ENCODE measurements at regions not wholly inside any gene's neighbourhood (a gene's known extent, or its start where the extent isn't known, plus 50 kb on each side); places are given as distances from the start of the nearest gene placed in this dataset.
"Not testable (repeated sequence)": the region's sequence is repeated elsewhere in the genome, so short reads cannot be mapped to it uniquely, and the experiment has no call there.

- DNase-seq, result peak in 31 of 56 donors; percentile 1 to 59 (median 17)
These were observed 297.9 kb upstream of the AMIGO2 start for GRCh38 chr12:47377414-47378221.

- DNase-seq, result peak in 1 of 56 donors; percentile 5
These were observed 297.2 kb upstream of the AMIGO2 start for GRCh38 chr12:47376927-47377326.

DNA sequence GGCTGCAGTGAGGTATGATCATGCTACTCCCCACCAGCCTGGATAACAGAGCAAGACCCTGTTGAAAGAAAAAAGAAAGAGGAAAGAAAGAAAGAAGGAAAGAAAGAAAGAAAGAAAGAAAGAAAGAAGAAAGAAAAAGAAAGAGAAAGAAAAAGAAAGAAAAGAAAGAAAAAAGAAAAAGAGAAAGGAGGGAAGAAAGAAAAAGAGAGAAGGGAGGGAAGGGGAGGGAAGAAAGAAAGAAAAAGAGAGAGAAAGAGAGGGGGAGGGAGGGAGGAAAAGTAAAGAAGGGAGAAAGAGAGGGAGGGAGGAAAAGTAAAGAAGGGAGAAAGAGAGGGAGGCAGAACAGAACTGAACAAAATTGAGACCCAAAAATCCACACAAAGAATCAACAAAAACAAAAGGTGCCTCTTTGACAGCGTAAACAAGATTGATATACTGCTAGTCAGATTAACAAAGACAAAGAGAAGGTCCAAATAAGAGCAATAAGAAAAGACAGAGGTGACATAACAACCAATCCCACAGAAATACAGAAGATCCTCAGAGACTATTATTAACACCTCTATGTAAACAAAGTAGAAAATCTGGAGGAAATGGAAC is 293.9 kb upstream of the AMIGO2 start:
- DNase-seq, result no peak

DNA sequence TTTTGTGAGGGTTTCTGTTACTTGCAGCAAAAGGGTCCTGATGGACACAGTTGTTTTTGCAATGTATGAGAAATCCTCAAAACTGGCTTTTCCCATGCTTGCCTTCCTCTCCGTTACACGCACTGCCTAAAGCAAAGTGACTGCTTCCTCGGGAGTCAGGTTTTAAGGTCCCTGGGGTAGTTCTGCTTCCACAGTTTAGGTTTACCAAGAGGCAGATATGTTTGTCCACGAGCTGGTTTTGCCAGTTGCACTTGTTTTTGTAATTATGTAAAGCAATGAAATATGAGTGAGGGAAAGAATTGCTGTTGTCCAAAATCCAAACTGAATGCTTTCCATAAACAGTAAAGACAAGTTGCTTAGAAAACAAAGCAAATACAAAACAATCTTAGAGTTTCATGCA is 290.7 kb upstream of the AMIGO2 start:
- DNase-seq, result no peak

DNA sequence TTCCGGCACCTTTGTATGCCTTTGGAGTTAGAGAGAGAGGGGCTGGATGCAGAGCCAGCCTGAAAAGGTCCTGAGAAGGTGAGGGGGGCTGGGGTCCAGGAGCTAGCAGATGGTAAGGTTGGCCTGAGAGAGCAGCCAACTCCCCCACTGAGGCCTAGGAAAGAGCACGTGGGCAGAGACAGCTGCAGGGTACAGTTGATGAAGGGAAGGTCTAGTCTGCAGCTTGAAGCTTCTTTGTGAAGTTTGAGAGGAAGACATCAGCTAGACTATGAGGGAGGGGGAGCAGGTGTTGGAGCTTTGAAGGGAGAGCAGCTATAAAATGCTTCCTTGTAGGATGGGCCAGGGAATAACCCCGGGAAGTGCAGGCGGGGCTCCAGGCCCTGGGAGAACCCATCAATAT is 289.3 kb upstream of the AMIGO2 start:
- DNase-seq, result no peak

DNA sequence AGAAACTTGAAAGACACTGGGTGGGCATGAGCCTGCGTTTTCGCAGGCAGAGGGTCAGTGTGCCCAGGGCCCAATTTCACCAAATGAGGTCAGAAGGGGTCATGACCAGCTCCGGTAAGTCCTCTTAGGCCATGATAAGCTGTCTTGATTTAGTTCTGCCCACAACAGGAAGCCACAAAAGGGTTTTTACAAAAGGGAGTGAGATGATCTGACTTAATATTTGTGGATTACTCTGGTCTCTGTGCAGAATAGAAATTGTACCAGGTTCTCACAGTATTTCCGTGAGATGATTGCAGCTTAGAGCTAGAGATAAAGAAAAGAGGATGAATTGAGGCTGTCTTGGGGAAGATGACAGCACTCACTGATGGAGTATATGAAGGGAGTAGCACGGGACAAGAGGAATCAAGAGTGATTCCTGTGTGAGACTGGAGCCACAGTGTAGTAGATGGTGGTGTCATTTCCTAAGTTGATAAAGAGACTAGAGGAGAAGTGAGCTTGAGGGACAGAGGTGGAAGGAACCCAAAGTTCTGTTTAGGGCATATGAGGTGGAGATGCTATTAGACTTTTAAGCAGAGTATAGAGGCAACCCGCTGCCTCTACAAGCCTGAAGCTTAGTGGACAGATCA is 288.3 kb upstream of the AMIGO2 start:
- no peak for DNase-seq

DNA sequence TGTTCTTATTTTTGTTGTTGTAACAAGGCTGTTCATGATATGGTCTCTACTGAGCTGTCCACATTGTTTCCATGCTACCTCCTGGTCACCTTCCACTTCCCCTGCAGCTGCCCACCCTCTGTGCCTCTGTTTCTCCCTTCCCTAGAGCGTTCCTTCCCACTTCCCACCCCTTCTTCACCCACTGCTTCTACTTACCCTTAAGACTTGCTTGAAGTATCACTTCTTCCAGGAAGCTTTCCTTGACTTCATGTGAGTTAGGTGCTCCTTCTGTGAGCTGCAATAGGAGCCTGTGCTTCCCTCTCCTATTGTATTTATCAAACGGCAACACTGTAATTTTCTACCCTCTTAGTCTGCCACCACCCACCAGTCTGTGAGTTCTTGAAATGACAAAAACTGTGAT is 286.8 kb upstream of the AMIGO2 start:
- no peak for DNase-seq

DNA sequence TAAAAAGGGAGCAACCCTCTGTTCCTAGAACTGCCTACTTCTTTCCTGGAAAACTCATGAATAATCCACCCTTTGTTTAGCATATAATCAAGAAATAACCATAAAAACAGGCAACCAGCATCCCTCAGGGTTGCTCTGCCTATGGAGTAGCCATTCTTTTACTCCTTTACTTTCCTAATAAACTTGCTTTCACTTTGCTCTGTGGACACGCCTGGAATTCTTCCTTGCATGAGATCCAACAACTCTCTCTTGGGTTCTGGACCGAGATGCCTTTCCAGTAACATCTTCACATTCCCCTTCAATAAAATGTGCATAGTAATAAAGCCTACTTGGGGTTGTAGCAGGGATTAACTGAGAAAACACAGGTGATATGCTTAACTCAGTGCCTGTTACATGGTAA is 286.4 kb upstream of the AMIGO2 start:
- DNase-seq, result no peak

- DNase-seq, result not testable (repeated sequence)
These were observed 285.8 kb upstream of the AMIGO2 start for GRCh38 chr12:47365443-47366076.

- DNase-seq, result no peak
These were observed 284.5 kb upstream of the AMIGO2 start for GRCh38 chr12:47364261-47364660.

- DNase-seq, result no peak
These were observed 282.5 kb upstream of the AMIGO2 start for GRCh38 chr12:47362126-47362705.

DNA sequence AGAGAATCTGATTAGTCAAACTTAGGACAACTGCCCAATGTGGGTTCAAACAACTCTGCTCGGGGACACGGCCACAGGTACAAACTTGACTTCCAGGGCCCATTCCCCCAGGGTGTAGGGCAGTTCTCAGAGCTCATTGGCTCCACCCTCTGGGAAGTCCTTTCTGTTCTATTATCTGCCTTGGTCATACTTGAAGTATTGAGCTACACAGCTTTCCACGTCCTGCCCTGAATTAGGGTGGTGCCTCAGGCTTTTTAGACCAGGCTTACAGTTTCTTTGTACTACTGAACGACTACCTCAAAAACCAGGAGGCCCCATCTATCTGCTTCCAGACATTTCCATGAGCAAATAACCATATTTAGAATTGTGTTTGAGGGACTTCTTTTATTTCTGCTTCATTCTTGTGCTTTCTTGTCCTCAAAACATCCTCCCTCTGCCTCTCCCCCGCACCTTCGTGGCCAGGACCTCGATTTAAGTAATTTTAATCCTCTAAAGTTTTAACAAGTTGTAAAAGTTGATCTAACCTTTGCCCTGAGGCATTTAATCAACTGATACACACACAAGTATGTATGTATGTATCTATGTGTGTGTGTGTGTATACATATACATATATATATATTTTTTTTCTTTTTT is 281.7 kb upstream of the AMIGO2 start:
- peak in 2 of 56 donors; percentile 2 to 18 for DNase-seq

DNA sequence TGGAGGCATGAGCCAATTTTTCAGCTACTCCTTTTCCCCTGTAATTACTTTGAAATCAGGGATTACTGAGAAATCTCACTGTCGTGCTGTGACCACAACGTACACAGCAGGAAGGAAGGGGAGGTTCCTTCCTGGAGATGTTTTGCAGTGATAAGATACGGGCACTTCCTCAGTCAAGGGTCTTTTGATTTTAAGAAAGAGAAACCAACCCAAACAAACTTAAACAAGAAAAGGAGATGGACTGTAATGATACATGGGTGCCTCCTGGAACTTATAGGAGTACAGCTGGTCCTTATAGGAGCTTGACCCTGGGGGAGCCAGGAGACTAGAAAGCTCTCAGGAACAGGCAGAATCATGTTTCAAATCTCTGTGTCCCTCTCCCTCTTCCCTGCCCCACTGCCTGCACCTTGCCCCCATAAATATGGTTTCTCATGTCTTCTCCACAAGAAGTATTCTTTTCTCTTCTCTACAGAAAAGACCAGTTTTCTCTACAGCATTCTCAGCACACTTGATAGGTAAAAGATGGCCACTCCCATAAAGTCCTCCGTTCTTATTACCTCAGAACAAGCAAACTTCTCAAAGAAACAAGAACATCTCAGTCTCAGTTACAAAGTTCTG is 281.1 kb upstream of the AMIGO2 start:
- DNase-seq, result peak in 1 of 56 donors; percentile 1

GRCh38 chr12:47360093-47360480 is 280.3 kb upstream of the AMIGO2 start:
- no peak for DNase-seq

- no peak for DNase-seq
These were observed 279.7 kb upstream of the AMIGO2 start for GRCh38 chr12:47359310-47360092.

- not testable (repeated sequence) for DNase-seq
These were observed 277.2 kb upstream of the AMIGO2 start for GRCh38 chr12:47357006-47357405.

- peak in 1 of 56 donors; percentile 2 for DNase-seq
These were observed 276.5 kb upstream of the AMIGO2 start for GRCh38 chr12:47356129-47356700.

DNA sequence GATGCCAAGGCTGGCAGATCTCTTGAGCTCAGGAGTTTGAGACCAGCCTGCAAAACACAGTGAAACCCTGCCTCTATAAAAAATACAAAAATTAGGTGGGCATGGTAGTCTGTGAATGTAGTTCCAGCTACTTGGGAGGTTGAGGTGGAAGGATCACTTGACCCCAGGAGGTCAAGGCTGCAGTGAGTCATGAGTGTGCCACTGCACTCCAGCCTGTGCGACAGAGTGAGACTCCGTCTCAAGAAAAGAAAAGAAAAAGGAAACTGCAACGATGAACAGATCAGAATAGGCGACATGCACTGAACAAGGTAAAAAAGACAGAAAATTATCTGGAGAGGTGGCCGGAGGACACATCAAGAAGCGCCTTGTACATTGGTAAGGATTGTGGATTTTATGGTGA is 273.7 kb upstream of the AMIGO2 start:
- no peak for DNase-seq

DNA sequence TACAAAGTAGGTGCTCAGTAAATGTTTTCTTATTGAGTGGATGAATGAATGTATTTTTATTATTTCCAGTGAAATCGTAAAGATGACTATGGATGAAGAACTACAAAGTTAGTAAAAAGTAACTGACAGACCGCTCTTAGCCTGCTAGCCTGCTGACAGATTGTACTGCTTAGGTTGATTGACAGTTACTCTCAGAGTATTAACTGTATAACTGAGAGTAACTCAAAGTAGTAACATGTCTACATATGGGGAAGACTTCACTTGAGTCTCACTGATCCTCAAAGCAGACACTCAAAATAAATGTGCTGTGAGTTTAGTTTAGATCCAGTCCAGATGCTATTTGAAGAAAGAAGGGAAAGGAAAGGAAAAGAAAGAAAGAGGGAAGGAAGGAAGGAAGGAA is 272.3 kb upstream of the AMIGO2 start:
- no peak for DNase-seq

DNA sequence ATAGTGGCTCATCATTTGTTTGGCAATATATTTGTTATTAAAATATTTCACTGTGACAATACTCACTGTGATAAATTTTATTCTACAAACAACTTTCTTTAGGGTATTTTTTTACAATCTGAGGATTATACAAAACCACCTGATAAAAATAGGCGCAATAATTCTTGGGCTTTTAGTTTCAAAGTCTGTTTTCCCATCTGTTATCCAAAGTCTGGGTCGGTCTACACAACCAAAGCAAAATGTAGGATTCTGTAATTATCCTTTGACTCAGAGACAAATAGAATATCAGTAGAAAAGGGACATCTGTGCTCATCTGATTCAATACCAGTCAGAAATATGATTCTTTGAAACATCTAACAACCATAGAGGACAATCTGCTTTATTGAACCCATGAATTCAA is 271.8 kb upstream of the AMIGO2 start:
- no peak for DNase-seq
